PC-3 (cell line): ENCODE measurements at regions not wholly inside any gene's neighbourhood (a gene's known extent, or its start where the extent isn't known, plus 50 kb on each side); places are given as distances from the start of the nearest gene placed in this dataset.

ENCODE experiments used
- ATAC-seq: fragments of 200-7000 bp; cut with Tn5 transposase; 2 replicates; pipeline ENCODE4 v1.9.1; 2020; ENCODE audit warnings: mild to moderate bottlenecking, moderate library complexity
- BruUV-seq: library from RNA; stranded (reverse); fragments of 400-500 nt; replicated peaks from 2 replicates; lab custom pipeline; 2021; lab: Mats Ljungman, UMichigan
- CTCF ChIA-PET: fragments of 300-600 bp; sonication (Branson Sonifier 250); formaldehyde crosslinking; loops from one replicate; lab custom pipeline; 2022; ENCODE audit warnings: antibody characterized with exemption; lab: Charles Lee
- POLR2A ChIA-PET: fragments of 300-600 bp; sonication (Branson Sonifier 250); formaldehyde crosslinking; loops from one replicate; lab custom pipeline; 2022; ENCODE audit warnings: antibody characterized with exemption; ENCODE audit not compliant: unreplicated experiment; lab: Charles Lee
- DNase-seq: peaks from one replicate; pipeline ENCODE4 v3.0.0-alpha.2; 2015
- H2AFZ ChIP-seq: fragments of 300-600 bp; sonication (generic); 2 replicates; pipeline ENCODE4 v1.6.0; 2016; ENCODE audit warnings: antibody characterized with exemption, low read length
- H3F3A ChIP-seq: fragments of 300-600 bp; sonication (generic); one replicate; pipeline ENCODE4 v1.6.0; 2017; ENCODE audit warnings: antibody characterized with exemption, low read length, control low read depth, mild to moderate bottlenecking; ENCODE audit not compliant: unreplicated experiment
- H3K27ac ChIP-seq: fragments of 300-600 bp; sonication (generic); 2 replicates; pipeline ENCODE4 v1.5.1; 2016; ENCODE audit warnings: mild to moderate bottlenecking, low read length
- H3K27me3 ChIP-seq: fragments of 300-600 bp; sonication (generic); 2 replicates; pipeline ENCODE4 v1.6.1; 2016; ENCODE audit warnings: low read length, mixed read lengths
- H3K36me3 ChIP-seq: fragments of 300-600 bp; sonication (generic); 2 replicates; pipeline ENCODE4 v1.6.1; 2016; ENCODE audit warnings: low read depth, mixed run types, low read length, mixed read lengths
- H3K4me1 ChIP-seq: fragments of 300-600 bp; sonication (generic); 2 replicates; pipeline ENCODE4 v1.5.1; 2016; ENCODE audit warnings: low read length; ENCODE audit not compliant: insufficient read depth
- H3K4me2 ChIP-seq: fragments of 300-600 bp; sonication (generic); 2 replicates; pipeline ENCODE4 v1.6.0; 2016; ENCODE audit warnings: low read length
- H3K4me3 ChIP-seq: fragments of 300-600 bp; sonication (generic); 2 replicates; pipeline ENCODE4 v1.5.1; 2016; ENCODE audit warnings: mild to moderate bottlenecking, low read length, mixed read lengths
- H3K79me2 ChIP-seq: fragments of 300-600 bp; sonication (generic); 2 replicates; pipeline ENCODE4 v1.6.1; 2017; ENCODE audit warnings: low read length, mixed read lengths
- H3K9ac ChIP-seq: fragments of 300-600 bp; sonication (generic); 2 replicates; pipeline ENCODE4 v1.6.0; 2016; ENCODE audit warnings: mild to moderate bottlenecking, low read length
- H3K9me2 ChIP-seq: fragments of 300-600 bp; sonication (generic); replicated peaks from 2 replicates; pipeline ENCODE4 v1.6.1; 2016; ENCODE audit warnings: mixed run types, low read length, mixed read lengths
- H3K9me3 ChIP-seq: fragments of 300-600 bp; sonication (generic); 2 replicates; pipeline ENCODE4 v1.6.1; 2016; ENCODE audit warnings: low read length, mixed read lengths
- H4K20me1 ChIP-seq: fragments of 300-600 bp; sonication (generic); 2 replicates; pipeline ENCODE4 v1.6.1; 2016; ENCODE audit warnings: low read length, mixed read lengths
- EZH2 ChIP-seq: fragments of 300-600 bp; sonication (generic); IDR thresholded peaks from one replicate; pipeline ENCODE4 v1.6.1; 2017; ENCODE audit warnings: antibody characterized with exemption, mild to moderate bottlenecking, low read length; ENCODE audit not compliant: unreplicated experiment
- EZH2phosphoT487 ChIP-seq: fragments of 300-600 bp; sonication (generic); IDR thresholded peaks from 2 replicates; pipeline ENCODE4 v1.6.1; 2018; ENCODE audit warnings: mild to moderate bottlenecking, antibody characterized with exemption, low read length, borderline replicate concordance
- intact Hi-C: fragments of 100-400 bp; cut with micrococcal nuclease; formaldehyde crosslinking; loops from 2 replicates; pipeline ENCODE4 v1.9.0; 2023
- TF ChIP-seq, protein P1 (sequence below): fragments of 300-600 bp; sonication (generic); conservative IDR thresholded peaks from 2 replicates; pipeline ENCODE4 v1.5.1; 2017; ENCODE audit warnings: antibody characterized with exemption, low read depth, mild to moderate bottlenecking, low read length

GRCh38 chr18:5673616-5674015 is 129.8 kb upstream of the EPB41L3 start:
- intact Hi-C loops = no loop called here

DNA sequence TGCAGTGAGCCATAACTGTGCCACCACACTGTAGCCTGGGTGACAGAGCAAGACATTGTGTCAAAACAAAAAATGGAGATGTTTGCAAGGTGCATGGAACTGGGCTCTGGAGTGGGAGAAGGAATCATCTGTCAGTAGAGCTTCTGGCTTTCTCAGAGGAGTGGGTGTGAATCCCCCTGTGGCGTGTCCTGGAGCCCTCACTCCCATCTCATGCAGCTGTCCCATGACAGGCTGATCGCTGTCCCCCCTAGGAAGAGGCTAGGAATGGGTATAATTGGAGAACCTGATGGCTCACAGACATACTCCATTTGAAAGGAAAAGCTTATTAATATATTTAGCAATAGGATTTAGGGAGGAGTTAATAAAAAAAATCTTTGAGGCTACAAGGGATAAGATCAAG is 125.8 kb upstream of the EPB41L3 start:
- Histone ChIP-seq H4K20me1 (no peaks in the 10 kb centered on the region), H3K4me2 (no peak overlapping the region), H3F3A (no peaks in the 10 kb centered on the region), H3K9me3 (no peaks in the 10 kb centered on the region), H3K4me1 (no peaks in the 10 kb centered on the region), H3K4me3 (no peak overlapping the region), H3K79me2 (no peaks in the 10 kb centered on the region), H3K9me2 (no peaks in the 10 kb centered on the region), H3K36me3 (no peaks in the 10 kb centered on the region), H2AFZ (no peak overlapping the region), H3K27me3 (no peaks in the 10 kb centered on the region; the same call in 1 of the 2 replicates), H3K27ac (no peak overlapping the region), H3K9ac (no peak overlapping the region)
- CTCF ChIA-PET = no interaction called here
- ATAC-seq = no peak
- no peak for DNase-seq
- intact Hi-C loops = no loop called here
- no TSS peak for BruUV-seq
- TF ChIP-seq EZH2 (no peak), EZH2phosphoT487 (no peak)
- TF ChIP-seq, protein P1, sequence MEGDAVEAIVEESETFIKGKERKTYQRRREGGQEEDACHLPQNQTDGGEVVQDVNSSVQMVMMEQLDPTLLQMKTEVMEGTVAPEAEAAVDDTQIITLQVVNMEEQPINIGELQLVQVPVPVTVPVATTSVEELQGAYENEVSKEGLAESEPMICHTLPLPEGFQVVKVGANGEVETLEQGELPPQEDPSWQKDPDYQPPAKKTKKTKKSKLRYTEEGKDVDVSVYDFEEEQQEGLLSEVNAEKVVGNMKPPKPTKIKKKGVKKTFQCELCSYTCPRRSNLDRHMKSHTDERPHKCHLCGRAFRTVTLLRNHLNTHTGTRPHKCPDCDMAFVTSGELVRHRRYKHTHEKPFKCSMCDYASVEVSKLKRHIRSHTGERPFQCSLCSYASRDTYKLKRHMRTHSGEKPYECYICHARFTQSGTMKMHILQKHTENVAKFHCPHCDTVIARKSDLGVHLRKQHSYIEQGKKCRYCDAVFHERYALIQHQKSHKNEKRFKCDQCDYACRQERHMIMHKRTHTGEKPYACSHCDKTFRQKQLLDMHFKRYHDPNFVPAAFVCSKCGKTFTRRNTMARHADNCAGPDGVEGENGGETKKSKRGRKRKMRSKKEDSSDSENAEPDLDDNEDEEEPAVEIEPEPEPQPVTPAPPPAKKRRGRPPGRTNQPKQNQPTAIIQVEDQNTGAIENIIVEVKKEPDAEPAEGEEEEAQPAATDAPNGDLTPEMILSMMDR = no peak
- POLR2A ChIA-PET = no interaction called here

More at GRCh38 chr18:5673616-5674015, 129.8 kb upstream of the EPB41L3 start:
- TF ChIP-seq EZH2 (no peak), EZH2phosphoT487 (no peak)
- TF ChIP-seq, protein P1 = no peak
- Histone ChIP-seq H3K9me2 (no peaks in the 10 kb centered on the region), H2AFZ (no peak overlapping the region), H3K27ac (no peak overlapping the region), H4K20me1 (no peaks in the 10 kb centered on the region), H3K79me2 (no peaks in the 10 kb centered on the region), H3K36me3 (no peaks in the 10 kb centered on the region), H3K9ac (no peak overlapping the region), H3K4me1 (no peaks in the 10 kb centered on the region), H3K4me3 (no peak overlapping the region), H3K27me3 (no peaks in the 10 kb centered on the region; the same call in 1 of the 2 replicates), H3K9me3 (no peaks in the 10 kb centered on the region), H3F3A (no peaks in the 10 kb centered on the region), H3K4me2 (no peak overlapping the region)
- POLR2A ChIA-PET = no interaction called here
- CTCF ChIA-PET = no interaction called here
- no TSS peak for BruUV-seq
- ATAC-seq = no peak
- DNase-seq = no peak

GRCh38 chr18:5668087-5668715 is 124.4 kb upstream of the EPB41L3 start:
- no TSS peak for BruUV-seq
- no peak overlapping the region for H3K27ac ChIP-seq
- H3K4me2 ChIP-seq = no peak overlapping the region
- no peaks in the 10 kb centered on the region for H4K20me1 ChIP-seq
- no peaks in the 10 kb centered on the region; the same call in 1 of the 2 replicates for H3K27me3 ChIP-seq
- no peak overlapping the region for H3K9ac ChIP-seq
- no peak overlapping the region for H3K4me3 ChIP-seq
- POLR2A ChIA-PET = no interaction called here
- H3K9me2 ChIP-seq = no peaks in the 10 kb centered on the region
- no peak for DNase-seq
- no peaks in the 10 kb centered on the region for H3F3A ChIP-seq
- no peaks in the 10 kb centered on the region for H3K9me3 ChIP-seq
- H2AFZ ChIP-seq = no peak overlapping the region
- TF ChIP-seq EZH2phosphoT487 (no peak), EZH2 (no peak)
- TF ChIP-seq, protein P1 = no peak
- no peaks in the 10 kb centered on the region for H3K36me3 ChIP-seq
- intact Hi-C loops = no loop called here
- no peak for ATAC-seq
- CTCF ChIA-PET = no interaction called here
- no peaks in the 10 kb centered on the region for H3K4me1 ChIP-seq
- H3K79me2 ChIP-seq = no peaks in the 10 kb centered on the region
